HFFc6 (cell line): ENCODE measurements at regions not wholly inside any gene's neighbourhood (a gene's known extent, or its start where the extent isn't known, plus 50 kb on each side); places are given as distances from the start of the nearest gene placed in this dataset.

Source experiments
- DNase-seq: peaks from one replicate; pipeline ENCODE4 v3.0.0-alpha.2; 2018
- H3K27ac Mint-ChIP-seq: 2 replicates; pipeline ENCODE4 v1.8.0; 2020; ENCODE audit warnings: mild to moderate bottlenecking, mixed read lengths
- H3K27me3 Mint-ChIP-seq: 2 replicates; pipeline ENCODE4 v1.8.0; 2021; ENCODE audit warnings: mild to moderate bottlenecking, moderate library complexity, mixed read lengths; ENCODE audit not compliant: insufficient read depth
- H3K36me3 Mint-ChIP-seq: 2 replicates; pipeline ENCODE4 v1.8.0; 2021; ENCODE audit warnings: low read depth, mixed read lengths
- H3K4me1 Mint-ChIP-seq: 2 replicates; pipeline ENCODE4 v1.8.0; 2020; ENCODE audit warnings: low read depth, mixed read lengths
- H3K4me3 Mint-ChIP-seq: 2 replicates; pipeline ENCODE4 v1.8.0; 2020; ENCODE audit warnings: mild to moderate bottlenecking, moderate library complexity, mixed read lengths
- H3K9me3 Mint-ChIP-seq: 2 replicates; pipeline ENCODE4 v1.8.0; 2020; ENCODE audit warnings: mild to moderate bottlenecking, mixed read lengths
- TF ChIP-seq, protein P1 (sequence below): fragments of 200-600 bp; sonication (generic); IDR thresholded peaks from 2 replicates; pipeline ENCODE4 v1.5.0; 2021; ENCODE audit warnings: antibody characterized with exemption, mild to moderate bottlenecking

- peaks cover 7% of the 10 kb centered on the region; the same call in 1 of the 2 replicates for H3K4me1 Mint-ChIP-seq
- no peak for DNase-seq
- H3K36me3 Mint-ChIP-seq = no peaks in the 10 kb centered on the region
- no peak overlapping the region for H3K4me3 Mint-ChIP-seq
- H3K9me3 Mint-ChIP-seq = no peaks in the 10 kb centered on the region
- H3K27me3 Mint-ChIP-seq = no peaks in the 10 kb centered on the region
- TF ChIP-seq, protein P1, sequence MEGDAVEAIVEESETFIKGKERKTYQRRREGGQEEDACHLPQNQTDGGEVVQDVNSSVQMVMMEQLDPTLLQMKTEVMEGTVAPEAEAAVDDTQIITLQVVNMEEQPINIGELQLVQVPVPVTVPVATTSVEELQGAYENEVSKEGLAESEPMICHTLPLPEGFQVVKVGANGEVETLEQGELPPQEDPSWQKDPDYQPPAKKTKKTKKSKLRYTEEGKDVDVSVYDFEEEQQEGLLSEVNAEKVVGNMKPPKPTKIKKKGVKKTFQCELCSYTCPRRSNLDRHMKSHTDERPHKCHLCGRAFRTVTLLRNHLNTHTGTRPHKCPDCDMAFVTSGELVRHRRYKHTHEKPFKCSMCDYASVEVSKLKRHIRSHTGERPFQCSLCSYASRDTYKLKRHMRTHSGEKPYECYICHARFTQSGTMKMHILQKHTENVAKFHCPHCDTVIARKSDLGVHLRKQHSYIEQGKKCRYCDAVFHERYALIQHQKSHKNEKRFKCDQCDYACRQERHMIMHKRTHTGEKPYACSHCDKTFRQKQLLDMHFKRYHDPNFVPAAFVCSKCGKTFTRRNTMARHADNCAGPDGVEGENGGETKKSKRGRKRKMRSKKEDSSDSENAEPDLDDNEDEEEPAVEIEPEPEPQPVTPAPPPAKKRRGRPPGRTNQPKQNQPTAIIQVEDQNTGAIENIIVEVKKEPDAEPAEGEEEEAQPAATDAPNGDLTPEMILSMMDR = no peak
- no peak overlapping the region for H3K27ac Mint-ChIP-seq
These were observed 260.3 kb downstream of the SLITRK6 start for GRCh38 chr13:85538957-85539356.

- no peaks in the 10 kb centered on the region; the same call in 1 of the 2 replicates for H3K36me3 Mint-ChIP-seq
- H3K4me1 Mint-ChIP-seq = peaks cover 7% of the 10 kb centered on the region; the same call in 1 of the 2 replicates
- no peak overlapping the region for H3K27ac Mint-ChIP-seq
- no peak for DNase-seq
- H3K27me3 Mint-ChIP-seq = no peaks in the 10 kb centered on the region
- no peak overlapping the region for H3K4me3 Mint-ChIP-seq
- TF ChIP-seq, protein P1 = no peak
- no peaks in the 10 kb centered on the region for H3K9me3 Mint-ChIP-seq
These were observed 261.6 kb downstream of the SLITRK6 start for GRCh38 chr13:85537601-85538000.

DNA sequence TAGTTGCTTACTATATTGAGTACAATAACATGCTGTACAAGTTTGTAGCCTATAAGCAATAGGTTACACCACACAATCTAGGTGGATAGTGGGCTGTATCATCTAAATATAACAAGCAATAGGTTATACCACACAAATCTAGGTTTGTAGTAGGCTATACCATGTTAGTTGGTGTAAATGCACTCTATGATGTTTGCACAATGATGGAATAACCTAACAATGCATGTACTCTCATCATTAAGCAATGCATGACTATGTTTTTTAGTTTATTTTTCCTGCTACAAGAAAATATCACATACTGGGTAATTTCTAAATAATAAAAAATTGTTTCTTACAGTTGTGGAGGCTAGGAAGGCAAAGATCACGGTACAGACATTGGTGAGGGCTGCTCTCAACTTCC, 262.5 kb downstream of the SLITRK6 start:
- H3K4me3 Mint-ChIP-seq = no peak overlapping the region
- no peaks in the 10 kb centered on the region; the same call in 1 of the 2 replicates for H3K36me3 Mint-ChIP-seq
- no peaks in the 10 kb centered on the region for H3K9me3 Mint-ChIP-seq
- H3K27ac Mint-ChIP-seq = no peak overlapping the region
- H3K4me1 Mint-ChIP-seq = peaks cover 7% of the 10 kb centered on the region; the same call in 1 of the 2 replicates
- DNase-seq = no peak
- H3K27me3 Mint-ChIP-seq = no peaks in the 10 kb centered on the region
- TF ChIP-seq, protein P1 = no peak

DNA sequence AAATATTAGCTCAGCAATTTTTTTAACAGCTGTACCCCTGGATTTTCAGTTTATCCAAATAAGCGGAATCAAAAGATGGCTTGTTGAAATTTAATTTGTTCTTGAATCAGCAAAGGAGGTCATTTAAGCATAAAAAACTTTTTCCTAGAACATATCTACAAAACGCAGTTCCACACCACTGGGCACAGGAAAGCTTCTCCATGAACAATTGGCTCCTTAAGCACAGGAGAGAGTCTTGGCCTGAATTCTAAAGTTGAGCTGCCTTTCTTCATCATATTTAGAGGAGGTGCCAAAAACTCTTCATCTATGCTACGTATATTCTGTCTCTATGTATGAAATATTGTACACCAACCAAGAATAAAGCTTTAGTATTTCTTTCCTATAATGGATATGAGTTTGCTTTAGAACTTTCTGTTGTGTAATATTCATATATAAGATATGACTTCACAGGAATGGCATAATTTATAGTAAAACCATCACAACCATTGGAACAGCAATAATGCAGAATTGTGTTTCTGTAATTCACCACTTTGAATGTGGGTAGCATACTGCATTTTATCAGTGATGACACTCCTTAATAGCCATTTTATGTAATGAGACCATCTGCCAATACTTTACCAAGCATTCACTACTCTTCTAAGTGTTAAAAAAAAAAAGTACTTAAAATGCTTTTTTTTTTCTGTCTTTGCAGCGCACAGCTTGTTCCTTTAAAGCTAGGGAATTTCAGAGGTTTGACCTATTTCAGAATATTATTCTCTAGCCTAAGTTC, 263.7 kb downstream of the SLITRK6 start:
- Mint-ChIP-seq H3K27ac (no peak overlapping the region), H3K4me1 (peaks cover 8% of the 10 kb centered on the region; the same call in 1 of the 2 replicates), H3K9me3 (no peaks in the 10 kb centered on the region), H3K4me3 (no peak overlapping the region), H3K27me3 (no peaks in the 10 kb centered on the region), H3K36me3 (no peaks in the 10 kb centered on the region; the same call in 1 of the 2 replicates)
- TF ChIP-seq, protein P1 = no peak
- DNase-seq = no peak

GRCh38 chr13:85533911-85534310, 265.3 kb downstream of the SLITRK6 start:
- no peak overlapping the region for H3K27ac Mint-ChIP-seq
- TF ChIP-seq, protein P1 = no peak
- H3K4me1 Mint-ChIP-seq = peaks cover 24% of the 10 kb centered on the region
- no peak overlapping the region for H3K4me3 Mint-ChIP-seq
- no peaks in the 10 kb centered on the region for H3K9me3 Mint-ChIP-seq
- no peak for DNase-seq
- H3K36me3 Mint-ChIP-seq = no peaks in the 10 kb centered on the region; the same call in 1 of the 2 replicates
- H3K27me3 Mint-ChIP-seq = no peaks in the 10 kb centered on the region
